ENCODE measurements at regions not wholly inside any gene's neighbourhood (a gene's known extent, or its start where the extent isn't known, plus 50 kb on each side); places are given as distances from the start of the nearest gene placed in this dataset.

- FAIRE-seq (no peak), DNase-seq (ENCODE audit: low read depth, low spot score) (no peak)
- H3K4me2 ChIP-seq (ENCODE audit: insufficient read depth, low read length) = no peak overlapping the region
- POLR2A ChIA-PET = no interaction called here
- no peak overlapping the region for H3K4me3 ChIP-seq (replicated peaks in 1 of 3; ENCODE audit: insufficient read depth in 1 of 3, low read depth in 1 of 3, low read length in 3 of 3)
- peaks cover 8% of the 10 kb centered on the region for H3K4me1 ChIP-seq (ENCODE audit: control insufficient read depth, extremely low read depth, insufficient read depth, low read length)
- no peak overlapping the region for H2AFZ ChIP-seq (ENCODE audit: low read depth, low read length)
- TF ChIP-seq MYC (IDR thresholded peaks at IDR 0.05; ENCODE audit: low read depth, low read length) (no peak), MAX (IDR thresholded peaks at IDR 0.05; ENCODE audit: insufficient read depth, insufficient read length) (no peak), POLR2AphosphoS5 (IDR thresholded peaks at IDR 0.05; ENCODE audit: insufficient read depth, low read depth, low read length) (no peak), EZH2 (IDR thresholded peaks at IDR 0.05; ENCODE audit: borderline replicate concordance, low read depth, low read length, severe bottlenecking) (no peak), POLR2A (IDR thresholded peaks at IDR 0.05; ENCODE audit: low read depth, low read length) (no peak), FOS (IDR thresholded peaks at IDR 0.05; ENCODE audit: borderline replicate concordance, insufficient read depth, low read length) (no peak), GATA2 (IDR thresholded peaks at IDR 0.05; ENCODE audit: insufficient read depth, insufficient read length, low read depth, low read length) (no peak), JUN (IDR thresholded peaks at IDR 0.05; ENCODE audit: borderline replicate concordance, insufficient read depth, insufficient read length, low read depth) (no peak)
- TF ChIP-seq, protein P1, sequence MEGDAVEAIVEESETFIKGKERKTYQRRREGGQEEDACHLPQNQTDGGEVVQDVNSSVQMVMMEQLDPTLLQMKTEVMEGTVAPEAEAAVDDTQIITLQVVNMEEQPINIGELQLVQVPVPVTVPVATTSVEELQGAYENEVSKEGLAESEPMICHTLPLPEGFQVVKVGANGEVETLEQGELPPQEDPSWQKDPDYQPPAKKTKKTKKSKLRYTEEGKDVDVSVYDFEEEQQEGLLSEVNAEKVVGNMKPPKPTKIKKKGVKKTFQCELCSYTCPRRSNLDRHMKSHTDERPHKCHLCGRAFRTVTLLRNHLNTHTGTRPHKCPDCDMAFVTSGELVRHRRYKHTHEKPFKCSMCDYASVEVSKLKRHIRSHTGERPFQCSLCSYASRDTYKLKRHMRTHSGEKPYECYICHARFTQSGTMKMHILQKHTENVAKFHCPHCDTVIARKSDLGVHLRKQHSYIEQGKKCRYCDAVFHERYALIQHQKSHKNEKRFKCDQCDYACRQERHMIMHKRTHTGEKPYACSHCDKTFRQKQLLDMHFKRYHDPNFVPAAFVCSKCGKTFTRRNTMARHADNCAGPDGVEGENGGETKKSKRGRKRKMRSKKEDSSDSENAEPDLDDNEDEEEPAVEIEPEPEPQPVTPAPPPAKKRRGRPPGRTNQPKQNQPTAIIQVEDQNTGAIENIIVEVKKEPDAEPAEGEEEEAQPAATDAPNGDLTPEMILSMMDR (IDR thresholded peaks at IDR 0.05; ENCODE audit: extremely low read depth in 1 of 2, insufficient read depth in 1 of 2, low read depth in 1 of 2, low read length in 2 of 2) = no peak
- H3K36me3 ChIP-seq (ENCODE audit: control insufficient read depth in 2 of 2, extremely low read depth in 1 of 2, insufficient read depth in 2 of 2, low read length in 2 of 2) = no peaks in the 10 kb centered on the region
- no peak overlapping the region for H3K27ac ChIP-seq (ENCODE audit: insufficient read depth, low read depth, low read length)
- H3K9me1 ChIP-seq (replicated peaks; ENCODE audit: control insufficient read depth, extremely low read depth, insufficient read depth, low read length) = no peaks in the 10 kb centered on the region
- H3K9me3 ChIP-seq (replicated peaks; ENCODE audit: control insufficient read depth, insufficient read depth, low read length) = no peaks in the 10 kb centered on the region
- CTCF ChIA-PET = no interaction called here
- no peaks in the 10 kb centered on the region for H4K20me1 ChIP-seq (replicated peaks; ENCODE audit: control insufficient read depth, extremely low read depth, insufficient read depth, low read length)
- dilution Hi-C loops (cut with MboI; ENCODE audit: extremely low pct_ligation_motif_present, low sequenced_read_pairs) (no loop called here), intact Hi-C loops (cut with micrococcal nuclease) (no loop called here)
- no peak overlapping the region for H3K9ac ChIP-seq (replicated peaks; ENCODE audit: extremely low read depth, insufficient read depth, low read length)
- BruUV-seq (replicated peaks) = no TSS peak
- H3K79me2 ChIP-seq (ENCODE audit: control insufficient read depth, insufficient read depth, low read length) = no peaks in the 10 kb centered on the region
- H3K27me3 ChIP-seq (ENCODE audit: control insufficient read depth in 2 of 2, insufficient read depth in 2 of 2, low read length in 2 of 2) = no peaks in the 10 kb centered on the region
Observed at GRCh38 chr6:87904011-87904410, 143.6 kb upstream of the SPACA1 start.
